K562 (cell line): ENCODE measurements at regions not wholly inside any gene's neighbourhood (a gene's known extent, or its start where the extent isn't known, plus 50 kb on each side); places are given as distances from the start of the nearest gene placed in this dataset.

Experiments
- BACH1 ChIP-seq: fragments of 200-800 bp; sonication (Bioruptor generic); IDR thresholded peaks from 2 replicates; pipeline ENCODE4 v1.6.1; 2016; ENCODE audit warnings: missing genetic modification characterization, missing compliant biosample characterization
- BDP1 ChIP-seq: IDR thresholded peaks from 3 replicates; pipeline ENCODE4 v1.6.1; 2011; ENCODE audit not compliant: insufficient read length, insufficient read depth
- CHCHD3 ChIP-seq: fragments of 250-450 bp; sonication (Bioruptor Pico); IDR thresholded peaks from 2 replicates; pipeline ENCODE4 v2.1.2; 2022; ENCODE audit warnings: mild to moderate bottlenecking
- CREBBP ChIP-seq: IDR thresholded peaks from one replicate; pipeline ENCODE4 v1.6.1; 2012; ENCODE audit warnings: low read depth, mild to moderate bottlenecking, control low read depth, inconsistent platforms, low read length
- ETS2 ChIP-seq: IDR thresholded peaks from 2 replicates; pipeline ENCODE4 v1.6.1; 2016; ENCODE audit warnings: borderline replicate concordance, missing genetic modification characterization, mild to moderate bottlenecking, moderate library complexity, missing compliant biosample characterization; ENCODE audit not compliant: poor library complexity, severe bottlenecking
- FOSL1 ChIP-seq: fragments of 200-800 bp; sonication (Bioruptor generic); conservative IDR thresholded peaks from 2 replicates; pipeline ENCODE4 v1.6.1; 2016; ENCODE audit warnings: missing genetic modification characterization, missing compliant biosample characterization
- HIVEP1 ChIP-seq: fragments of 250-450 bp; sonication (Bioruptor Pico); IDR thresholded peaks from 2 replicates; pipeline ENCODE4 v1.4.0; 2020; ENCODE audit warnings: mild to moderate bottlenecking
- MED1 ChIP-seq: sonication (generic); formaldehyde crosslinking; IDR thresholded peaks from 2 replicates; pipeline ENCODE4 v1.8.1; 2023; ENCODE audit warnings: missing genetic modification reagents, borderline replicate concordance
- PTBP1 ChIP-seq: fragments of 200-400 bp; formaldehyde crosslinking; IDR thresholded peaks from 2 replicates; pipeline ENCODE4 v1.6.1; 2017; ENCODE audit warnings: low read depth, low read length
- SNRNP70 ChIP-seq: fragments of 200-400 bp; formaldehyde crosslinking; optimal IDR thresholded peaks from 2 replicates; pipeline ENCODE3; 2017; ENCODE audit warnings: low read depth, low read length
- SREBF2 ChIP-seq: sonication (generic); formaldehyde crosslinking; IDR thresholded peaks from 2 replicates; pipeline ENCODE4 v1.4.0; 2020; ENCODE audit warnings: mild to moderate bottlenecking, missing genetic modification reagents
- STAG1 ChIP-seq: sonication (generic); formaldehyde crosslinking; IDR thresholded peaks from 2 replicates; pipeline ENCODE4 v1.5.0; 2020; ENCODE audit warnings: missing genetic modification reagents, borderline replicate concordance
- XRCC5 ChIP-seq: fragments of 200-400 bp; formaldehyde crosslinking; IDR thresholded peaks from 2 replicates; pipeline ENCODE4 v1.6.1; 2017; ENCODE audit warnings: low read depth, mild to moderate bottlenecking, low read length
- TF ChIP-seq, protein P1 (sequence below): fragments of 450-650 bp; formaldehyde crosslinking; IDR thresholded peaks from 2 replicates; pipeline ENCODE4 v1.4.0; 2020; ENCODE audit warnings: mild to moderate bottlenecking, moderate library complexity
- TF ChIP-seq, protein P2 (sequence below): fragments of 450-650 bp; formaldehyde crosslinking; IDR thresholded peaks from 2 replicates; pipeline ENCODE4 v1.4.0; 2020; ENCODE audit warnings: mild to moderate bottlenecking
- TF ChIP-seq, protein P3 (sequence below): fragments of 200-600 bp; sonication (generic); IDR thresholded peaks from one replicate; pipeline ENCODE4 v1.6.1; 2012; ENCODE audit warnings: mild to moderate bottlenecking, low read depth, low read length, inconsistent platforms

DNA sequence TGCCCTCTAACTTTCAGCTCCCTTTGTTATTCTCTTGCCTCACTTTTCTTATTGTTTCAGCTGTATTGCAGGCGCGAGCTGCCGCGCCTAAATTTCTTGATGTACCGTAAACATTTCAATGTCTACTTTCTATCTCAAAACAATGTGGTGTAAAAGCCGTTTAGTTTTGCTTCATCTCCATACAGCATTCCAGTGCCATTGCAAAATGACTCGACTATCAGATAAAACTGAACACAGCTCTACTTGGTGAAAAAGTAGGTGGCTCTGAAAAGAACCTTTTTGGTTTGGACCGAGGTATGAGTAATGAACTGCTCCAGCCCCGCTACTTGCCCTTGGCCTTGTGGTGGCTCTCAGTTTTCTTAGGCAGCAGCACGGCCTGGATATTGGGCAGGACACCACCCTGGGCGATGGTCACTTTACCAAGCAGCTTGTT is 74.6 kb downstream of the OR2B2 start (continued):
- TF ChIP-seq ETS2 (tag) (peak; percentile 61), BDP1 (no peak), CREBBP (no peak), HIVEP1 (CRISPR knock-in tag) (no peak), STAG1 (CRISPR knock-in tag) (no peak), BACH1 (tag) (no peak), XRCC5 (0 out of 2 replicates have a peak, but pooled peaks have one; percentile 11), CHCHD3 (no peak), SREBF2 (CRISPR knock-in tag) (peak; percentile 85; the same call in 1 of the 2 replicates), MED1 (CRISPR knock-in tag) (peak; percentile 77; the same call in 1 of the 2 replicates), SNRNP70 (peak; percentile 76), FOSL1 (tag) (no peak; the same call in 1 of the 2 replicates), PTBP1 (peak; percentile 94)
- TF ChIP-seq, protein P1, sequence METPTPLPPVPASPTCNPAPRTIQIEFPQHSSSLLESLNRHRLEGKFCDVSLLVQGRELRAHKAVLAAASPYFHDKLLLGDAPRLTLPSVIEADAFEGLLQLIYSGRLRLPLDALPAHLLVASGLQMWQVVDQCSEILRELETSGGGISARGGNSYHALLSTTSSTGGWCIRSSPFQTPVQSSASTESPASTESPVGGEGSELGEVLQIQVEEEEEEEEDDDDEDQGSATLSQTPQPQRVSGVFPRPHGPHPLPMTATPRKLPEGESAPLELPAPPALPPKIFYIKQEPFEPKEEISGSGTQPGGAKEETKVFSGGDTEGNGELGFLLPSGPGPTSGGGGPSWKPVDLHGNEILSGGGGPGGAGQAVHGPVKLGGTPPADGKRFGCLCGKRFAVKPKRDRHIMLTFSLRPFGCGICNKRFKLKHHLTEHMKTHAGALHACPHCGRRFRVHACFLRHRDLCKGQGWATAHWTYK (CRISPR knock-in tag): peak; percentile 15; the same call in 1 of the 2 replicates
- TF ChIP-seq, protein P2, sequence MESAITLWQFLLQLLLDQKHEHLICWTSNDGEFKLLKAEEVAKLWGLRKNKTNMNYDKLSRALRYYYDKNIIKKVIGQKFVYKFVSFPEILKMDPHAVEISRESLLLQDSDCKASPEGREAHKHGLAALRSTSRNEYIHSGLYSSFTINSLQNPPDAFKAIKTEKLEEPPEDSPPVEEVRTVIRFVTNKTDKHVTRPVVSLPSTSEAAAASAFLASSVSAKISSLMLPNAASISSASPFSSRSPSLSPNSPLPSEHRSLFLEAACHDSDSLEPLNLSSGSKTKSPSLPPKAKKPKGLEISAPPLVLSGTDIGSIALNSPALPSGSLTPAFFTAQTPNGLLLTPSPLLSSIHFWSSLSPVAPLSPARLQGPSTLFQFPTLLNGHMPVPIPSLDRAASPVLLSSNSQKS (CRISPR knock-in tag): 0 out of 2 replicates have a peak, but pooled peaks have one; percentile 7
- TF ChIP-seq, protein P3, sequence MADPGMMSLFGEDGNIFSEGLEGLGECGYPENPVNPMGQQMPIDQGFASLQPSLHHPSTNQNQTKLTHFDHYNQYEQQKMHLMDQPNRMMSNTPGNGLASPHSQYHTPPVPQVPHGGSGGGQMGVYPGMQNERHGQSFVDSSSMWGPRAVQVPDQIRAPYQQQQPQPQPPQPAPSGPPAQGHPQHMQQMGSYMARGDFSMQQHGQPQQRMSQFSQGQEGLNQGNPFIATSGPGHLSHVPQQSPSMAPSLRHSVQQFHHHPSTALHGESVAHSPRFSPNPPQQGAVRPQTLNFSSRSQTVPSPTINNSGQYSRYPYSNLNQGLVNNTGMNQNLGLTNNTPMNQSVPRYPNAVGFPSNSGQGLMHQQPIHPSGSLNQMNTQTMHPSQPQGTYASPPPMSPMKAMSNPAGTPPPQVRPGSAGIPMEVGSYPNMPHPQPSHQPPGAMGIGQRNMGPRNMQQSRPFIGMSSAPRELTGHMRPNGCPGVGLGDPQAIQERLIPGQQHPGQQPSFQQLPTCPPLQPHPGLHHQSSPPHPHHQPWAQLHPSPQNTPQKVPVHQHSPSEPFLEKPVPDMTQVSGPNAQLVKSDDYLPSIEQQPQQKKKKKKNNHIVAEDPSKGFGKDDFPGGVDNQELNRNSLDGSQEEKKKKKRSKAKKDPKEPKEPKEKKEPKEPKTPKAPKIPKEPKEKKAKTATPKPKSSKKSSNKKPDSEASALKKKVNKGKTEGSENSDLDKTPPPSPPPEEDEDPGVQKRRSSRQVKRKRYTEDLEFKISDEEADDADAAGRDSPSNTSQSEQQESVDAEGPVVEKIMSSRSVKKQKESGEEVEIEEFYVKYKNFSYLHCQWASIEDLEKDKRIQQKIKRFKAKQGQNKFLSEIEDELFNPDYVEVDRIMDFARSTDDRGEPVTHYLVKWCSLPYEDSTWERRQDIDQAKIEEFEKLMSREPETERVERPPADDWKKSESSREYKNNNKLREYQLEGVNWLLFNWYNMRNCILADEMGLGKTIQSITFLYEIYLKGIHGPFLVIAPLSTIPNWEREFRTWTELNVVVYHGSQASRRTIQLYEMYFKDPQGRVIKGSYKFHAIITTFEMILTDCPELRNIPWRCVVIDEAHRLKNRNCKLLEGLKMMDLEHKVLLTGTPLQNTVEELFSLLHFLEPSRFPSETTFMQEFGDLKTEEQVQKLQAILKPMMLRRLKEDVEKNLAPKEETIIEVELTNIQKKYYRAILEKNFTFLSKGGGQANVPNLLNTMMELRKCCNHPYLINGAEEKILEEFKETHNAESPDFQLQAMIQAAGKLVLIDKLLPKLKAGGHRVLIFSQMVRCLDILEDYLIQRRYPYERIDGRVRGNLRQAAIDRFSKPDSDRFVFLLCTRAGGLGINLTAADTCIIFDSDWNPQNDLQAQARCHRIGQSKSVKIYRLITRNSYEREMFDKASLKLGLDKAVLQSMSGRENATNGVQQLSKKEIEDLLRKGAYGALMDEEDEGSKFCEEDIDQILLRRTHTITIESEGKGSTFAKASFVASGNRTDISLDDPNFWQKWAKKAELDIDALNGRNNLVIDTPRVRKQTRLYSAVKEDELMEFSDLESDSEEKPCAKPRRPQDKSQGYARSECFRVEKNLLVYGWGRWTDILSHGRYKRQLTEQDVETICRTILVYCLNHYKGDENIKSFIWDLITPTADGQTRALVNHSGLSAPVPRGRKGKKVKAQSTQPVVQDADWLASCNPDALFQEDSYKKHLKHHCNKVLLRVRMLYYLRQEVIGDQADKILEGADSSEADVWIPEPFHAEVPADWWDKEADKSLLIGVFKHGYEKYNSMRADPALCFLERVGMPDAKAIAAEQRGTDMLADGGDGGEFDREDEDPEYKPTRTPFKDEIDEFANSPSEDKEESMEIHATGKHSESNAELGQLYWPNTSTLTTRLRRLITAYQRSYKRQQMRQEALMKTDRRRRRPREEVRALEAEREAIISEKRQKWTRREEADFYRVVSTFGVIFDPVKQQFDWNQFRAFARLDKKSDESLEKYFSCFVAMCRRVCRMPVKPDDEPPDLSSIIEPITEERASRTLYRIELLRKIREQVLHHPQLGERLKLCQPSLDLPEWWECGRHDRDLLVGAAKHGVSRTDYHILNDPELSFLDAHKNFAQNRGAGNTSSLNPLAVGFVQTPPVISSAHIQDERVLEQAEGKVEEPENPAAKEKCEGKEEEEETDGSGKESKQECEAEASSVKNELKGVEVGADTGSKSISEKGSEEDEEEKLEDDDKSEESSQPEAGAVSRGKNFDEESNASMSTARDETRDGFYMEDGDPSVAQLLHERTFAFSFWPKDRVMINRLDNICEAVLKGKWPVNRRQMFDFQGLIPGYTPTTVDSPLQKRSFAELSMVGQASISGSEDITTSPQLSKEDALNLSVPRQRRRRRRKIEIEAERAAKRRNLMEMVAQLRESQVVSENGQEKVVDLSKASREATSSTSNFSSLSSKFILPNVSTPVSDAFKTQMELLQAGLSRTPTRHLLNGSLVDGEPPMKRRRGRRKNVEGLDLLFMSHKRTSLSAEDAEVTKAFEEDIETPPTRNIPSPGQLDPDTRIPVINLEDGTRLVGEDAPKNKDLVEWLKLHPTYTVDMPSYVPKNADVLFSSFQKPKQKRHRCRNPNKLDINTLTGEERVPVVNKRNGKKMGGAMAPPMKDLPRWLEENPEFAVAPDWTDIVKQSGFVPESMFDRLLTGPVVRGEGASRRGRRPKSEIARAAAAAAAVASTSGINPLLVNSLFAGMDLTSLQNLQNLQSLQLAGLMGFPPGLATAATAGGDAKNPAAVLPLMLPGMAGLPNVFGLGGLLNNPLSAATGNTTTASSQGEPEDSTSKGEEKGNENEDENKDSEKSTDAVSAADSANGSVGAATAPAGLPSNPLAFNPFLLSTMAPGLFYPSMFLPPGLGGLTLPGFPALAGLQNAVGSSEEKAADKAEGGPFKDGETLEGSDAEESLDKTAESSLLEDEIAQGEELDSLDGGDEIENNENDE: no peak
